HG03025 (cell line): ENCODE measurements at regions not wholly inside any gene's neighbourhood (a gene's known extent, or its start where the extent isn't known, plus 50 kb on each side); places are given as distances from the start of the nearest gene placed in this dataset.

Experiments
- ATAC-seq: cut with Tn5 transposase; IDR thresholded peaks from one replicate; pipeline ENCODE4 v1.9.1; 2021; ENCODE audit warnings: mild to moderate bottlenecking, moderate library complexity; ENCODE audit not compliant: unreplicated experiment, low FRiP score

GRCh38 chr14:29262979-29263378 is 496.4 kb downstream of the FOXG1 start:
- ATAC-seq: no peak

- ATAC-seq: no peak
Measured at GRCh38 chr14:29264865-29265264, 498.3 kb downstream of the FOXG1 start.

- ATAC-seq: no peak
Measured at GRCh38 chr14:29265852-29266251, 499.3 kb downstream of the FOXG1 start.

- ATAC-seq: no peak
Measured at GRCh38 chr14:29271669-29272068, 505.1 kb downstream of the FOXG1 start.

GRCh38 chr14:29273513-29273912 is 506.9 kb downstream of the FOXG1 start:
- ATAC-seq: no peak

- ATAC-seq: no peak
Measured at GRCh38 chr14:29274890-29275596, 508.5 kb downstream of the FOXG1 start.

- ATAC-seq: no peak
Measured at GRCh38 chr14:29278301-29279263, 512.0 kb downstream of the FOXG1 start.

- ATAC-seq: no peak
Measured at GRCh38 chr14:29282169-29282568, 515.6 kb downstream of the FOXG1 start.

- no peak for ATAC-seq
Measured at GRCh38 chr14:29290441-29290840, 523.9 kb downstream of the FOXG1 start.

GRCh38 chr14:29299372-29299771 is 532.8 kb downstream of the FOXG1 start:
- no peak for ATAC-seq

GRCh38 chr14:29301571-29301970 is 535.0 kb downstream of the FOXG1 start:
- no peak for ATAC-seq

- no peak for ATAC-seq
Measured at GRCh38 chr14:29310210-29310609, 543.6 kb downstream of the FOXG1 start.

GRCh38 chr14:29310757-29311156 is 544.2 kb downstream of the FOXG1 start:
- ATAC-seq: no peak

- no peak for ATAC-seq
Measured at GRCh38 chr14:29311983-29312382, 545.4 kb downstream of the FOXG1 start.

GRCh38 chr14:29316936-29317335 is 550.3 kb downstream of the FOXG1 start:
- no peak for ATAC-seq

- no peak for ATAC-seq
Measured at GRCh38 chr14:29317423-29317822, 550.8 kb downstream of the FOXG1 start.

GRCh38 chr14:29320286-29320685 is 553.7 kb downstream of the FOXG1 start:
- no peak for ATAC-seq

GRCh38 chr14:29321646-29322045 is 555.1 kb downstream of the FOXG1 start:
- ATAC-seq: no peak

GRCh38 chr14:29339494-29340172 is 573.0 kb downstream of the FOXG1 start:
- no peak for ATAC-seq

- no peak for ATAC-seq
Measured at GRCh38 chr14:29348504-29348903, 579.1 kb downstream of the PRKD1 start.

- no peak for ATAC-seq
Measured at GRCh38 chr14:29350496-29350895, 577.2 kb downstream of the PRKD1 start.
